ENCODE measurements at regions not wholly inside any gene's neighbourhood (a gene's known extent, or its start where the extent isn't known, plus 50 kb on each side); places are given as distances from the start of the nearest gene placed in this dataset.
A peak's percentile ranks its signal among the peaks of the same experiment; 100 is the strongest.

DNA sequence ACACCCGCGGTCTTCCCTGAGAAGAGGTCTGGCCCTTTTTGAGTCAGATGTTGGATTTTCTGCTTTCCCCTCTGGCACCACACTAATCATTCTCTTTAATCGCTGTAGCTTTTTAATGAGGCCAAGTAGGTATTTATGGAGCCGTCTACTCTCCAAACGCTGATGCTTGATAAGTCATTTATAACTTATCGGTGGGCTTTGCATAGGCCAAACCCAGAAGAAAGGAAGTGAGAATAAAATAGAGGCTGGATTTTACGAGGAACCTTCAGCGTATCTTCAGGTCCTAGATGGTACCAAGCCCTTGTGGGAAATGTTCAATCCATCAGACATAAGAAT, 142.5 kb upstream of the CTAGE1 start:
- Histone ChIP-seq H3K4me1 (ENCODE audit: control insufficient read depth, insufficient read depth, low read length) (peaks cover 9% of the 10 kb centered on the region), H3K9me3 (replicated peaks; ENCODE audit: control insufficient read depth, low read depth, low read length) (no peaks in the 10 kb centered on the region), H3K27ac (ENCODE audit: low read length) (no peak overlapping the region), H3K27me3 (ENCODE audit: control insufficient read depth, insufficient read depth, low read length) (peaks cover 25% of the 10 kb centered on the region), H3K4me3 (ENCODE audit: low read length) (peak overlapping the region; percentile 43), H3K36me3 (ENCODE audit: control insufficient read depth, insufficient read depth, low read length) (no peaks in the 10 kb centered on the region)
- DNase-seq: no peak
- WGBS (ENCODE audit: insufficient coverage): 43% methylated on average over 4 of the region's 8 CpGs

DNA sequence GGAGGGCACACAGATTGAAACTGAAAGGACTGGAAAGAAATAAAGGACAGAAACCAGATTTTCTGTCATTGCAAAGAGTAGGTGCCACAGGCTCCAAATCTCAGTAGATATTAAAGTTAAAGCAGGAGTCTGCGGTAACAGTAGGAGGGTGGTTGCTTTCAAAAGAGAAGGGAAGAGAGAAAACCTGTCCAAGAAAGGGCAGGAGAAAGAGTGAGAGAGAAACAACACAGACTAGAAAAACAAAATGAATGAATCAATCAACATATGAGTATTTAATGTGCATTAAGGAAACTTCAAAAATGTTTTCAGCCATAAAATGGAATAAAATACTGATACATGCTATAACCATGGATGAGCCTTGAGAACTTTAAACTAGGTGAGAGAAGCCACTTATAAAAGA, 143.1 kb upstream of the CTAGE1 start:
- H3K4me3 ChIP-seq (ENCODE audit: low read length): no peak overlapping the region
- H3K27ac ChIP-seq (ENCODE audit: low read length): no peak overlapping the region
- peaks cover 9% of the 10 kb centered on the region for H3K4me1 ChIP-seq (ENCODE audit: control insufficient read depth, insufficient read depth, low read length)
- no peaks in the 10 kb centered on the region for H3K36me3 ChIP-seq (ENCODE audit: control insufficient read depth, insufficient read depth, low read length)
- 56% methylated on average over 1 of the region's 1 CpG for WGBS (ENCODE audit: insufficient coverage)
- no peak for DNase-seq
- H3K9me3 ChIP-seq (replicated peaks; ENCODE audit: control insufficient read depth, low read depth, low read length): no peaks in the 10 kb centered on the region
- peaks cover 25% of the 10 kb centered on the region for H3K27me3 ChIP-seq (ENCODE audit: control insufficient read depth, insufficient read depth, low read length)

GRCh38 chr18:22563164-22563583, 145.5 kb upstream of the CTAGE1 start:
- H3K4me3 ChIP-seq (ENCODE audit: low read length): no peak overlapping the region
- H3K9me3 ChIP-seq (replicated peaks; ENCODE audit: control insufficient read depth, low read depth, low read length): no peaks in the 10 kb centered on the region
- peak; percentile 88 for DNase-seq
- no peaks in the 10 kb centered on the region for H3K36me3 ChIP-seq (ENCODE audit: control insufficient read depth, insufficient read depth, low read length)
- H3K27me3 ChIP-seq (ENCODE audit: control insufficient read depth, insufficient read depth, low read length): peaks cover 25% of the 10 kb centered on the region
- WGBS (ENCODE audit: insufficient coverage): 0% methylated on average over 1 of the region's 6 CpGs
- no peak overlapping the region for H3K27ac ChIP-seq (ENCODE audit: low read length)
- H3K4me1 ChIP-seq (ENCODE audit: control insufficient read depth, insufficient read depth, low read length): peaks cover 9% of the 10 kb centered on the region

GRCh38 chr18:22564036-22564435, 146.3 kb upstream of the CTAGE1 start:
- no CpG with 5 or more reads among the region's 2 CpGs for WGBS (ENCODE audit: insufficient coverage)
- H3K4me1 ChIP-seq (ENCODE audit: control insufficient read depth, insufficient read depth, low read length): peaks cover 6% of the 10 kb centered on the region
- H3K4me3 ChIP-seq (ENCODE audit: low read length): no peak overlapping the region
- DNase-seq: no peak
- H3K27ac ChIP-seq (ENCODE audit: low read length): no peak overlapping the region
- H3K9me3 ChIP-seq (replicated peaks; ENCODE audit: control insufficient read depth, low read depth, low read length): no peaks in the 10 kb centered on the region
- no peaks in the 10 kb centered on the region for H3K36me3 ChIP-seq (ENCODE audit: control insufficient read depth, insufficient read depth, low read length)
- peaks cover 21% of the 10 kb centered on the region for H3K27me3 ChIP-seq (ENCODE audit: control insufficient read depth, insufficient read depth, low read length)

GRCh38 chr18:22566703-22567420, 149.1 kb upstream of the CTAGE1 start:
- H3K27ac ChIP-seq (ENCODE audit: low read length): no peak overlapping the region
- WGBS (ENCODE audit: insufficient coverage): no CpG with 5 or more reads among the region's 3 CpGs
- H3K4me3 ChIP-seq (ENCODE audit: low read length): no peak overlapping the region
- H3K36me3 ChIP-seq (ENCODE audit: control insufficient read depth, insufficient read depth, low read length): no peaks in the 10 kb centered on the region
- H3K4me1 ChIP-seq (ENCODE audit: control insufficient read depth, insufficient read depth, low read length): no peaks in the 10 kb centered on the region
- DNase-seq: no peak
- H3K27me3 ChIP-seq (ENCODE audit: control insufficient read depth, insufficient read depth, low read length): peaks cover 11% of the 10 kb centered on the region
- H3K9me3 ChIP-seq (replicated peaks; ENCODE audit: control insufficient read depth, low read depth, low read length): no peaks in the 10 kb centered on the region

- H3K27me3 ChIP-seq (ENCODE audit: control insufficient read depth, insufficient read depth, low read length): peaks cover 9% of the 10 kb centered on the region
- H3K4me1 ChIP-seq (ENCODE audit: control insufficient read depth, insufficient read depth, low read length): no peaks in the 10 kb centered on the region
- DNase-seq: no peak
- H3K36me3 ChIP-seq (ENCODE audit: control insufficient read depth, insufficient read depth, low read length): no peaks in the 10 kb centered on the region
- H3K9me3 ChIP-seq (replicated peaks; ENCODE audit: control insufficient read depth, low read depth, low read length): no peaks in the 10 kb centered on the region
- no peak overlapping the region for H3K4me3 ChIP-seq (ENCODE audit: low read length)
- no peak overlapping the region for H3K27ac ChIP-seq (ENCODE audit: low read length)
Observed at GRCh38 chr18:22567794-22568193, 150.1 kb upstream of the CTAGE1 start.

DNA sequence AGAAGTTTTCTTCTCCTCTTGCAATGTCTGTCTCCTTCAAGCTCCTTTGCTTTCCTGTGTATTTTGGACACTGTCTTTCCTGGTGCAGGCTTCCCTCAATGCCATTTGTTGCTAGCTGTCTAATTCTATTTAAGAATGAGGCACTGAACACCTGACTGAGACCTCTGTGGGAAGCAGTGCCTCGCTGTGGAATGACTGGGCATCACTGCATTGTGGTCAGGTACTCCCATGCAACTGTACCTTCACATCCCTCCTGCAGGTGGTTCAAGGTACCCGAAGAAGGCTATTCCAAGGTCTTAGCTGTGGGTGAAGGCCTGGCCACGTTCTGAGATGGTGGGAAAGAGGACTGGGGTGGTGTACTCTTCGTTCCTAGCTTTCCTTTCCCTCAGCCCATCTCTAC, 152.8 kb upstream of the CTAGE1 start:
- Histone ChIP-seq H3K4me3 (ENCODE audit: low read length) (no peak overlapping the region), H3K9me3 (replicated peaks; ENCODE audit: control insufficient read depth, low read depth, low read length) (no peaks in the 10 kb centered on the region), H3K36me3 (ENCODE audit: control insufficient read depth, insufficient read depth, low read length) (no peaks in the 10 kb centered on the region), H3K27ac (ENCODE audit: low read length) (no peak overlapping the region), H3K4me1 (ENCODE audit: control insufficient read depth, insufficient read depth, low read length) (no peaks in the 10 kb centered on the region), H3K27me3 (ENCODE audit: control insufficient read depth, insufficient read depth, low read length) (peaks cover 3% of the 10 kb centered on the region)
- WGBS (ENCODE audit: insufficient coverage): no CpG with 5 or more reads among the region's 4 CpGs
- DNase-seq: no peak

DNA sequence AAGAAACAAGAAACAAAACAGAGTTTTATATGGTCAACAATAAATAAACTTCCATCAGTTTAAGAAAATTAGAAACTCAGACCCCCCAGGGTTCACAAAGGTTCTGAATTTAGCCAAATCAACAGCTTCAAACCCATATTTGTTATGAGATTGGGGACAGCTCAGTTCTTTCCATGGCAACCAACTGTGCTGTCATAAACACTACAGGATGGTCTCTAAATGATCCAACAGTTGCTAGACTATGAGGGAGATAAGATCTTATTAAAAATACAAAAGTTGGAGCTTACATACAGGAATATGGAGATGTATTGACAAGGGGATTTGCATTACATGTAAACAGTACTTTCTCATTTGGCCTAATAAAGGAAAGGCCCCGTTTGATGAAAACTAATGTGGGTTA, 154.6 kb upstream of the CTAGE1 start:
- no CpG with 5 or more reads among the region's 1 CpG for WGBS (ENCODE audit: insufficient coverage)
- no peaks in the 10 kb centered on the region for H3K27me3 ChIP-seq (ENCODE audit: control insufficient read depth, insufficient read depth, low read length)
- H3K4me1 ChIP-seq (ENCODE audit: control insufficient read depth, insufficient read depth, low read length): no peaks in the 10 kb centered on the region
- H3K27ac ChIP-seq (ENCODE audit: low read length): no peak overlapping the region
- no peaks in the 10 kb centered on the region for H3K36me3 ChIP-seq (ENCODE audit: control insufficient read depth, insufficient read depth, low read length)
- peak; percentile 40 for DNase-seq
- H3K4me3 ChIP-seq (ENCODE audit: low read length): no peak overlapping the region
- no peaks in the 10 kb centered on the region for H3K9me3 ChIP-seq (replicated peaks; ENCODE audit: control insufficient read depth, low read depth, low read length)

DNA sequence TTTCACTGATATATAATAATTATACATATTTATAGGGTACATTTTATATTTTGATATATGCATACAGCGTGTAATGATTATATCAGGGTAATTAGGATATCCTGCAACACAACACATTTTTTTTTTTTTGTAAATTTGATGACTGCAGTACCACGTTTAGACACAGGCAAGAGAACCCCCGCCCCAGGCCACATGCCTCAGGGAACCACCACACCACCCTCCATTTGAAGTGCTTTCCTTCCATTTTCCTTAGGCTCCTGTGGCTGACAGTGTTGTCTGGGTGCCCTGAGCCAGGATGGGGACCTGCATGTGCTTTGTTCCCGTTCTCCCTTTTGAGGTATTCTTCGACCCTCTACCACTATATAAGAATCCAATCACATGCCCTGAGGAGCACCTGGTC, 161.6 kb upstream of the CTAGE1 start:
- Histone ChIP-seq H3K9me3 (replicated peaks; ENCODE audit: control insufficient read depth, low read depth, low read length) (no peaks in the 10 kb centered on the region), H3K27me3 (ENCODE audit: control insufficient read depth, insufficient read depth, low read length) (no peaks in the 10 kb centered on the region), H3K4me1 (ENCODE audit: control insufficient read depth, insufficient read depth, low read length) (no peaks in the 10 kb centered on the region), H3K4me3 (ENCODE audit: low read length) (no peak overlapping the region), H3K27ac (ENCODE audit: low read length) (no peak overlapping the region), H3K36me3 (ENCODE audit: control insufficient read depth, insufficient read depth, low read length) (no peaks in the 10 kb centered on the region)
- DNase-seq: no peak
- 88% methylated on average over 2 of the region's 5 CpGs for WGBS (ENCODE audit: insufficient coverage)

DNA sequence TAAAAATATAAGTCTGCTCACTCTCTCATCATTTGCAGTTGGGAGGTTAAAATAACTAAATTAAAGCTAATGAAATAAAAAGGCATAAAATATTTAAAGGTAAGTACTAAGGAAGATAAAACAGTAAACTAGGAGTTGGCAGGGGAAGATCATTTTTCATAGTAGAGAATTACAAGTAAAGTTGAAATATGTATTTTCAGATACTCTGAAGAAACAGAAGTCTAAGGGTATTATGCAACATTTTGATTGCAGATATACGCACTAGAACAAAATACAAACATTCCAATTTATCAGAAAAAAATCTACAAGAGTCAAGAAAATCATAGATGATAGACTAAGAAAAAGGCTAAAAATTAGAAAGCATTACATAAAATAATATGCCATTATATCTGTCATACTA, 167.6 kb upstream of the CTAGE1 start:
- no peak for DNase-seq
- H3K9me3 ChIP-seq (replicated peaks; ENCODE audit: control insufficient read depth, low read depth, low read length): no peaks in the 10 kb centered on the region
- H3K27me3 ChIP-seq (ENCODE audit: control insufficient read depth, insufficient read depth, low read length): no peaks in the 10 kb centered on the region
- no peaks in the 10 kb centered on the region for H3K36me3 ChIP-seq (ENCODE audit: control insufficient read depth, insufficient read depth, low read length)
- H3K4me1 ChIP-seq (ENCODE audit: control insufficient read depth, insufficient read depth, low read length): no peaks in the 10 kb centered on the region
- H3K27ac ChIP-seq (ENCODE audit: low read length): no peak overlapping the region
- WGBS (ENCODE audit: insufficient coverage): no CpG with 5 or more reads among the region's 1 CpG
- H3K4me3 ChIP-seq (ENCODE audit: low read length): no peak overlapping the region

GRCh38 chr18:22585821-22586220, 168.1 kb upstream of the CTAGE1 start:
- no peaks in the 10 kb centered on the region for H3K9me3 ChIP-seq (replicated peaks; ENCODE audit: control insufficient read depth, low read depth, low read length)
- no peaks in the 10 kb centered on the region for H3K27me3 ChIP-seq (ENCODE audit: control insufficient read depth, insufficient read depth, low read length)
- DNase-seq: no peak
- no peak overlapping the region for H3K27ac ChIP-seq (ENCODE audit: low read length)
- no peak overlapping the region for H3K4me3 ChIP-seq (ENCODE audit: low read length)
- WGBS (ENCODE audit: insufficient coverage): no CpG with 5 or more reads among the region's 2 CpGs
- no peaks in the 10 kb centered on the region for H3K36me3 ChIP-seq (ENCODE audit: control insufficient read depth, insufficient read depth, low read length)
- no peaks in the 10 kb centered on the region for H3K4me1 ChIP-seq (ENCODE audit: control insufficient read depth, insufficient read depth, low read length)

Measured in muscle of leg (tissue), 3 donors.